Fibroblast of skin of scalp (primary cell): ENCODE measurements at regions not wholly inside any gene's neighbourhood (a gene's known extent, or its start where the extent isn't known, plus 50 kb on each side); places are given as distances from the start of the nearest gene placed in this dataset.
"Not testable (repeated sequence)": the region's sequence is repeated elsewhere in the genome, so short reads cannot be mapped to it uniquely, and the experiment has no call there.

Source experiments
- DNase-seq: peaks from one replicate; pipeline ENCODE4 v3.0.0-alpha.2; 2013

DNA sequence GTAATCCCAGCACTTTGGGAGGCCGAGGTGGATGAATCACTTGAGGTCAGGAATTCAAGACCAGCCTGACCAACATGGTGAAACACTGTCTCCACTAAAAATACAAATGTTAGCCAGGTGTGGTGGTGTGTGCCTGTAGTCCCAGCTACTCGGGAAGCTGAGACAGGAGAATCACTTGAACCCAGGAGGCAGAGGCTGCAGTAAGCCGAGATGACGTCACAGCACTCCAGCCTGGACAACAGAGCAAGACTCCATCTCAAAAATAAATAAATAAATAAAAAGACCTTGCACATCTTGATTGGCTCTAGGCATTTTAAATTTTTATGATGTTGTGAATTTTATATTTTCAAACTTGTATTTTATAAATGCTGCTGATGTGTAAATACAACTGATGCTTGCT, 141.7 kb downstream of the ARRDC3 start:
- not testable (repeated sequence) for DNase-seq

DNA sequence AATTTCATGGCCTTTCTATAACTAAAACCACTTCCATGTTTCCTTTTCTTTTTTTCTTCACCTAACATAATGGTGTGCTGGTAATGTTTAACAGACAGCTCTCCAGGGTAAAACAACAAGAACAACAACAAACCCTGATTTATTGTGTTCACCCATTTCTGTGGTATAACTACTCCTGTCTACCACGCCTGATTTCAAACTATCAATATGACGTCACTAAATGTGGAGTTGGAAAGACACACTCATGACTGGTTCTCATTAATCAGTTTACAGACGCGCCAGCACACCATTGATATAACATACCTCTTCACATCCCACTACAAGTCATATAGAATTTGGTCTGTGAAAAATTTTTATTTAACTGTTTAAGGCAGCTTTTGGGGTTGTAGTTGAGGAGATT, 142.9 kb downstream of the ARRDC3 start:
- DNase-seq: no peak

DNA sequence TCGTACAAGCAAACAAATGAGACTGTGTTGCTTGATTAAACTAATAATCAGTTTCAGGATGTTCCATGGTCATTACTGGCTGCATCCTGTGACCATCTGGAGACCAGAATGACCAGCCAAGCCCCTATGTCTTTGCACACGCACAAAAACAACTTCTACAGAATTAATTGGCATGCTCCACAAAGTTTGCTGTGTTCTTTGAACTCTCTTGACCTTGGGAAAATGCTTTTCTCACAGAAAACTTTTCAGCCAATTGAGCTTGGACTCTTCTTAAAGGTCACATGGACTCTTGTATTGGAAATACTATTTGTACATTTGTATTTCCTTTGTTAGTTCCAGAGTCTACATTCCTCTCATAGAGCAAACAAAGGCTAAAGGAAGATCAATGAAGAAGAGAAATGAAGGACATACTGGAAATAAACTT, 147.8 kb downstream of the ARRDC3 start:
- DNase-seq: no peak

DNA sequence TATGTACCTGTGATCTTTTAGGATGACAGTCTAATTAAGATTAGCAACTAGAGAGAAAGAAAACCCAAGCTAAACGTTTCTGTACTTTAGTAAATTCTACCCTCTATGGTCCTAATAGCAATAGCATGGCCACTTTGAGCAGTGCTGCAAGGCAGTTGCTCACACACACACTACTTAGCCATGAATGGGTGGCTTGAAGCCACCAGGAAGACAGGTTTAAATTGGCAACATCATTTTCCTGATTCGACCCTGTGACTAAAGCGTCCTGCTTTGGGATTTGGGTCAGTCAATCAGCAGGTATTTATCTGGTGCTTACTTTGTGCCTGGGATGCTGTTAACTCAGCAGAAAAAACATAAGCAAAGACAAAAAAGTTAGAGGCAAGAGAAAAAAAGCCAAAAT, 150.6 kb downstream of the ARRDC3 start:
- no peak for DNase-seq

DNA sequence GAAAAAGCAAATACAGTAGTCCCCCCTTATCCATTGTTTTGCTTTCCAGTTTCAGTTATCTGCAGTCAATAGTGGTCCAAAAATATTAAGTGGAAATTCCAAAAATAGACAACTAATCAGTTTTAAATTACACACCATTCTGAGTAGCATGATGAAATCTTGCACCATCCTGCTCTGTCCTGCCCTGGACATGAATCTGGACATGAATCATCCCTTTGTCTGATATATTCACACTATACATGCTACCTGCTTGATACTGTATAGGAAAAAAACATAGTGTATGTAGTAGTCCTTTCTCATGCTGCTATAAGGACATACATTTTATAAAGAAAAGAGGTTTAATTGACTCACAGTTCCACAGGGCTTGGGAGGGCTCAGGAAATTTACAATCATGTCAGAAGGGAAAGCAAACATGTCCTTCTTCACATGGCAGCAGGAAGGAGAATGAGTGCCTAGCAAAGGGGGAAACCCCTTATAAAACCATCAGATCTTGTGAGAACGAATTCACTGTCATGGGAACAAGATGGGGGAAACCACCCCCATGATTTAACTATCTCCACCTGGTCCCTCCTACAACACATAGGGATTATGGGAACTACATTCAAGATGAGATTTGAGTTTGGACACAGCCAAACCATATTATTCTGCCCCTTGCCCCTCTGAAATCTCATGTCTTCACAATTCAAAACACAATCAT, 153.9 kb downstream of the ARRDC3 start:
- peak; percentile 48 for DNase-seq

DNA sequence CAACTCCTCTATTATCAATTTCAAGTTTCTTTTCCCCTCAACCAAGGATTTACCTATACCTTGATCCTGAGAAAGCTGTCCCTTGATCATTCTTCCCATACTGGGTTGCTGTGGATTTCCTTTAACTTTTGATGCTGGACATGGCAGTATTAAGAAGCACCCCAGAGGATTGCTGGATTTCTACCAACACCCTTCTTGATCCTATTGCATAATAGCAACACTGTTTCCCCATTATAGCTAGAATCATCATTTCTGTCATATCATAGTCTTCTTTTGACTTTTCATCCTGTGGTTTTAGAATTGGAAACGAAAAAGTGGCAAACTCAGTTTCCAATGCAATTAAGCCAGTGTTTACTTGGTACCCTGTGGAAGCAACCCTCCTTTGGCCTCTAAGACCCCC, 154.9 kb downstream of the ARRDC3 start:
- DNase-seq: no peak

DNA sequence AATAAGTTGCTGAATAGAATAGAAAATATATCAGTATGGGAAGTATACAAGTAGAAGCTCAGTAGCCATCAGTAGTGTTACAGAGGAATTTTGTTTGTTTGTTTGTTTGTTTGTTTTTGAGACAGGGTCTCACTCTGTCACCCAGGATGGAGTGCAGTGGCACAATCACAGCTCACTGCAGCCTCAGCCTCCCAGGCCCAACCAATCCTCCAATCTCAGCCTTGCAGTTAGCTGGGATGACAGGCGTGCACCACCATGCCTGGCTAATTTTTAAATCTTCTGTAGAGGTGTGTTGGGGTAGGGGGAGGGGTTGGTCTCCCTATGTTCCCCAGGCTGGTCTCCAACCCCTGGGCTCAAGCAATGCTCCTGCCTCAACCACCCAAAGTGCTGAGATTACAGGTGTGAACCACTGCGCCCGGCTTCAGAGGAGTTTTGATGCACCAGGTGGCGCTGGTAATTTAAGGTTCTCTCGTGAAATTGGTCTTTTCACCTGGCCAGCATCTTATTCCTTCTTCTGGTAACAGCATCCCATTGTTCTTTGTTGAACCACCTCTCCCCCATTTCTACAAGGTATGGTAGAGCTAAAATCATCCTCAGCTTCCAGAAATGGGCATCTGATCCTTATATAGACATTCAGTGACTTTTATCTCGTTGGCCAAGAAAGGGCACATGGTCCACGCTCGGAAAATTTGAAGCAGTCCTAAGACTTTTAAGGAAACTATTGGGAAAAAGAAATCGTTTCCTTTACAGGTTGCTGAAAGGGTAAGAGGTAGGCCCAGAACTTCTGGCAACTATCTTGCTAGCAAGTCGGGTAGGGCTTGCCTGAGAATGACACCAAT, 157.1 kb downstream of the ARRDC3 start:
- DNase-seq: no peak

DNA sequence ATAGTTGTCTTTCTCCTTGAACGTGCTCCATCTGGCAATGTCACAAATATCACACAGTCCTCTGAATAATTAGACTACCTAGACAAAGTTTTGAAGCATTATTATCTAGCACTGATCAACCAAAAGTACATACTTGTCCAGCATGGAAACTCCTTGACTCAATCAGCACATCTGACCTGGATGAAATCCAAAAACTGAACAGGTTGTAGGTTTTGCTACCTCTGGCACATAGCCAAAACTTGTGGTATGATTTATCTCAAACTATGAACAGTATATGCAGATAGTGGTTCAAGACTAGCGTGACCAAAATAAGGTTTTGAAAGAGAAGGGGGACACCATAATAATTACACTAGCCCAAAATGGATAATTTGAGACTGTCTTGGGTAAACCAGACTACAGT, 158.1 kb downstream of the ARRDC3 start:
- no peak for DNase-seq

DNA sequence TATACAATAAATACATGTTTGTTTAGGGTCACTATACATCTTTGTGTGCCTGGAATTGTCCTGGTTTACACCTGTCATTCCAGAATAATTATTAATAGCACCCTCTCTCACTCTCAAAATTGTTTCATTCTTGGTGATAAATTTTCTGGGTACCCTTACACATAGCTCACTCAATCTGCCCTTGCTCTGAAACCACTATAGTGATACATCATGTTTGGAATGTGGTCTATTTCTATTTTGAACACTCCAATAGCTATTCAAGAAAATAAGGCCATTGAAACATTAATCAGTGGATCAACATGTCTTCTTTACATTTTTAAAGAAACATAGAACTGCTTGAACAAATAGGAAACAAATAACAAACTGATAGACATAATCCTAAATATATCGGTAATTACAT, 158.7 kb downstream of the ARRDC3 start:
- DNase-seq: peak; percentile 64

DNA sequence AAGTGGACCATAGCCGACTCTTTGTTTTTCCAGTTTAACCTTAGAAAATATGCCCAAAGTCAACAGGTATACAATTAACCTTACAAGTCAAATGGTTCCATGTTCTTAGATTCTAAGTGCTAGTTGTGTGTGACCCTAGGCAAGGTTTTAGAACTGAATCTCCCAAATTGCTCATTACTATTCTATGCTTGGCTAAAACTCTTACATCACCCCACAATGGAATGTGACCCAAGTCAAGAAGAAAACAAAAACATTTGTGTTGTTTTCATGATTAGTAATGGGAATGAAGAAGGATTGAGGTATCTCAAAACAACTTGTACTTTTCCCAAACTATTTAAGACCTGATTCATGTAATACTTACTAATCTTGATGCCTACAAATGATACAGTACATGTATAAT, 159.2 kb downstream of the ARRDC3 start:
- DNase-seq: peak; percentile 17

DNA sequence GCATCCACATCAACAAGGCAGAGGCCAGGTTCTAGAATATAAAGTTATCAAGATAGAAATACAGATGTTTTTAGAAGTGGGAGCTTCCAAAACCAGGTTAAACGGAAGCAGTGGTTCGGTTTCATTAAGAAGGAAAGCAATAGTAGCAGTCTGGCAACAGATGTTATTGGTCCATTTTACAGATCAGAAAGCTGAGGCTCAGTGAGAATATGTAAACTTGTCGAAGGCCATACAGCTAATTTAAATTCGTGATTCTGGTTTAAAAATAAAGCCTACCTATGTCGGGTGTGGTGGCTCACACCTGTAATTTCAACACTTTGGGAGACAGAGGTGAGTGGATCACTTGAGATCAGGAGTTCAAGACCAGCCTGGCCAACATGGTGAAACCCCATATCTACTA, 160.6 kb downstream of the ARRDC3 start:
- DNase-seq: no peak

DNA sequence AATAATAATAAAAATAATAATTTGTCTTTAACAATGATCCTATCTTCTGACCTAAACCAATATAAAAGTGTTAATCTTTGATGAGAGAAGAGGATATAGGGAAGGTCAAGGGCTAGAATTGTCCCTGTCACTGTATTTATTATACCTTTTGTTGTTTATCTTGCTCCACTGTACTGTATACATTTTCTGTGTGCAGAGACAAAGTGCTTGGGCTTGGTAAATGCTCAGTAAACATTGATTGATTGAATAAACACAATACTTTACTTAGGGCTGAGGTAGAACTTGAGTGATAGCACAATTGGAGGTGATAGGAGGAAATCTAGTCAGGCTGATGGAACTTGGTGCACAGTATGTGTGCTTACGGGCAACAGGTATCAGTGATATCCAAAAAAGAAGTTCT, 161.2 kb downstream of the ARRDC3 start:
- no peak for DNase-seq

DNA sequence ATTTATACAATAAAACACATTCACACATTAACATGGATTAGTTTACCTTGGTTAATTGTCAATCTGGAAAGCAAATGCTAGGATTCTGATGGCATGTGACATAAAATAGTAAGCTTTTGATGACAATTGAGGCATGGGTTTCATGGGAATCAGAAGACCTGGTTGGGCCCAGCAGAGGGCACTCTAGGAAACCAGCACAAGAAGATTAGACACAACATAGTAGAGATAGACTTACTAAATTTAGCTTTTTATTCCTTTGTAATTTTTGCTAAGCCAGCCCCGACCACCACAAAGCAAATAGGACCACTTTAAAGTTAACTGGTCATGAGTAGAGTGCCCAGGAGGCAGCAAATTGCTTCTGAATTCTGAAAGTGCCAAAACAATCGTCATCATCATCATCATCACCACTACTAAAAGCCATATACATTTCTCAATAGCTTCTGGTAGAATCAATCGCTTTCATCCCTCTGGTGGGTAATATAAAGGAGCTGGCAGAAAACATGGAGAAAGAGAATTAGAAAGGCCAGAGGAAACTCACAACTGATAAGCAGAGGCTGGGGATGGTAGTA, 163.2 kb downstream of the ARRDC3 start:
- DNase-seq: peak; percentile 43

DNA sequence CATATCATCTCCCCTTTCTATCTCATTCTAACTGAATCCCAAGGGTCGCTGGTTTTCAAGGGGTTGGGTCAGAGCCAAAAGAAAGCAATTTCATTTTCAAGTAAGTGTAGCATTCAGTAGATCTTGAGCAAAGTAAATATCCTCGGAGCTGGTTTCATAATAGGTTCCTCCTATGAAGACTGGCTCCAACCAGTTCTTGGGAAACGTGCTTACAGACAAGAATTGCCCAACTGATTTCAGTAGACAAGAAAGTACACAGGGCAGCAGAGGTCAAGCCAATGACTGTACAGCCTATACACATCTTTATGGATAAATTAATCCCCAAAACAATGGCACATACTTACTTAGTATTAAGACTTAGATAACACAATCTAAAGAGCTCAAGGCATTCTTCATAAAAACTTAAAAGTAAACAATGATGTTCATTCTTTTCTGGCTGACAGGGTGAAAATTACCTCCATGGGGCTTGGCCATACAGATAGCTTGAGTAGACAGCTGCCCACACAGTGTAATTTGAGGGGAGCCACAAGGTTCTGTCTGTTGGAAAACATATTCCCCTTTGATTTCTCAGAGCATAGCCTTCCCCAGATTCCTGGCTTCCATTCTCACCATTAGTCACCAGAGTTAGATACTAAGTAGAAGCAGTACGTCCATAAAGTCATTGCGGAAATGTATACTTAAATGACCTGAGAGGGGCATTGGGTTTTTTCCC, 163.9 kb downstream of the ARRDC3 start:
- peak; percentile 29 for DNase-seq

DNA sequence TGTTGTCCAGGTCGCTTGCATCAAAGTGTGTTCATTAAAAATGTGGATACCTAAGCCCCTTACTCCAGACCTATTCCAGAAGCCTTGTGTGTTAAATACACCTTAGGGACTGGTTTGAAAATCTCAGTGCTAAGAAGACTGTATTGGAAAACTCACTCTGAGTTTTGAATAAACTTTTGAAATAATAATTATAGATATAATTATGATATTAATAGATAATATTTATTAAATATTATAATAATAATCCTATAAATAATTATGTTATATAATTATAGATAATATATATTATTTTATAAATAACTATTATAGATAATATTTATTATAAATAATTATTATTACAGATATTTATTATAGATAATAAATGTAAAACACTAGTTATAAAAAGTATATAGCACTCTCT, 165.3 kb downstream of the ARRDC3 start:
- DNase-seq: no peak

DNA sequence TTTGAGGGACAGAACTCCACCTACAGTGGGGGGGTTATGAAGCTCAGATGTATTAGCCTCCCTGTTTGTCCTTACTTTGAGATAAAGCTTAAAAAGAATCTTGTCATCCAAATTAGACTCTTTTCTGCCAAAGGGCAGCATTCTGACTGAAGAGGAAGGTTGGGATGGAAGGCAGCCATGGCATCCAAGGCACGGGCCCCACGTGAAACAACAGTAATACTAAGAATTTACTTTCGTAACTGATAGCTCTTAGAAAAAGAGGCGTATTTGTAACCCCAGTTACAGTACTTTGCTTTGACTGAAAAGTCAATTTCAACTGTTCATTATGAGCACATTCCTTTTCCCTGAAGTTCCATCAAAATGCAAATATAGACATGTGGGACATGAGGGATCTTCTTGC, 168.5 kb downstream of the ARRDC3 start:
- no peak for DNase-seq
